Natural killer cell (primary cell): ENCODE measurements at regions not wholly inside any gene's neighbourhood (a gene's known extent, or its start where the extent isn't known, plus 50 kb on each side); places are given as distances from the start of the nearest gene placed in this dataset.
"Not testable (repeated sequence)": the region's sequence is repeated elsewhere in the genome, so short reads cannot be mapped to it uniquely, and the experiment has no call there.

Experiments
- ATAC-seq, 3 donors: fragments of 150-1000 bp in 2 of 3; fragments of 200-7000 bp in 1 of 3; cut with Tn5 transposase; 1 replicate in 1 of 3; 2 replicates in 2 of 3; pipeline ENCODE4 v1.10.0; 2021; ENCODE audit warnings: mild to moderate bottlenecking in 2 of 3, moderate library complexity in 2 of 3
- DNase-seq, 2 donors: peaks; one replicate each; pipeline versions ENCODE4 v3.0.0 to v3.0.0-alpha.2; 2013 to 2021; ENCODE audit warnings: mixed read lengths in 1 of 2
- H3K27ac ChIP-seq: one replicate; pipeline ENCODE4 v1.5.1; 2013; ENCODE audit warnings: mild to moderate bottlenecking, low read length
- H3K27me3 ChIP-seq: one replicate; pipeline ENCODE4 v1.6.1; 2013; ENCODE audit warnings: low read length; ENCODE audit not compliant: control insufficient read depth, insufficient read depth
- H3K36me3 ChIP-seq: one replicate; pipeline ENCODE4 v1.6.1; 2013; ENCODE audit warnings: low read length; ENCODE audit not compliant: control insufficient read depth, insufficient read depth
- H3K4me1 ChIP-seq: one replicate; pipeline ENCODE4 v1.6.1; 2013; ENCODE audit warnings: low read length; ENCODE audit not compliant: control insufficient read depth, insufficient read depth
- H3K4me3 ChIP-seq: one replicate; pipeline ENCODE4 v1.5.1; 2013; ENCODE audit warnings: low read length
- H3K9me3 ChIP-seq: one replicate; pipeline ENCODE4 v1.6.1; 2013; ENCODE audit warnings: low read length; ENCODE audit not compliant: control insufficient read depth, insufficient read depth
- H3K27ac Mint-ChIP-seq, 2 donors: one replicate each; pipeline ENCODE4 v1.8.0; 2022; ENCODE audit warnings: mild to moderate bottlenecking in 2 of 2, mixed read lengths in 2 of 2, moderate library complexity in 1 of 2
- H3K27me3 Mint-ChIP-seq, 2 donors: one replicate each; pipeline ENCODE4 v1.8.0; 2022; ENCODE audit warnings: low read depth in 2 of 2, mixed read lengths in 2 of 2
- H3K36me3 Mint-ChIP-seq: one replicate; pipeline ENCODE4 v1.8.0; 2022; ENCODE audit warnings: mixed read lengths
- H3K4me1 Mint-ChIP-seq, 2 donors: one replicate each; pipeline ENCODE4 v1.8.0; 2022; ENCODE audit warnings: mixed read lengths in 2 of 2
- H3K4me3 Mint-ChIP-seq: one replicate; pipeline ENCODE4 v1.8.0; 2022; ENCODE audit warnings: mild to moderate bottlenecking, moderate library complexity, mixed read lengths
- H3K9me3 Mint-ChIP-seq, 2 donors: one replicate each; pipeline ENCODE4 v1.8.0; 2022; ENCODE audit warnings: mixed read lengths in 2 of 2
- WGBS: methylation state at CpG from one replicate; pipeline ENCODE4 v1.1.7; 2013; ENCODE audit warnings: missing lambda C conversion rate; ENCODE audit not compliant: insufficient coverage; 5-methylcytosine and 5-hydroxymethylcytosine counted together
- intact Hi-C: fragments of 100-400 bp; cut with micrococcal nuclease; formaldehyde crosslinking; loops from one replicate; pipeline ENCODE4 v1.14.2; 2022
- TF ChIP-seq, protein P1 (sequence below): fragments of 200-600 bp; IDR thresholded peaks from one replicate; pipeline ENCODE4 v1.8.0; 2022; ENCODE audit warnings: antibody characterized with exemption

DNA sequence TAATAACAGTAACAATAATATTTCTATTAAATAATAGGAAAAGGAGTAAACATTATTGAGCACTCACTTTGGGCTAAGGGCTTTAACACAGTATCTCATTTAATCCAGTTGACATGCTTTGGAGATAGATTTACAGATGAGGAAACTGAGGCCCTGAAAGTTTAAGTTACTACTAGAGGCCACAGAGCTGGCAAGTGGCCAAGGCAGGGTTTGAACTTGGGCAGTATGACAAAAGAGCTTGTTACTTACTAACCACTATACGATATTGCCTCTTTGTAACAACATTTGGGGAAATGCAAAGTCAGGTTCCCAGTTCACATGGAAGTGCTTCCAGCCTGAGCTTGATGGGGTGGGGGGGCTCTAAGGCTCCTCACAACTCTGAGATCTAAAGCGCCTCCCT is 149.1 kb upstream of the LMCD1 start:
- intact Hi-C loops: no loop called here
- Mint-ChIP-seq H3K36me3 (peaks cover under 1% of the 10 kb centered on the region), H3K9me3 (no peaks in the 10 kb centered on the region), H3K4me3 (no peak overlapping the region), H3K27me3 (no peaks in the 10 kb centered on the region), H3K4me1 (peaks cover 51 to 60% of the 10 kb centered on the region in 2 donors), H3K27ac (peak overlapping the region; percentile 83 to 99)
- Histone ChIP-seq H3K27ac (no peak overlapping the region), H3K27me3 (no peaks in the 10 kb centered on the region), H3K4me1 (peaks cover 28% of the 10 kb centered on the region), H3K4me3 (no peak overlapping the region), H3K36me3 (no peaks in the 10 kb centered on the region), H3K9me3 (peaks cover under 1% of the 10 kb centered on the region)
- 62% methylated on average over 1 of the region's 2 CpGs for WGBS
- TF ChIP-seq, protein P1, sequence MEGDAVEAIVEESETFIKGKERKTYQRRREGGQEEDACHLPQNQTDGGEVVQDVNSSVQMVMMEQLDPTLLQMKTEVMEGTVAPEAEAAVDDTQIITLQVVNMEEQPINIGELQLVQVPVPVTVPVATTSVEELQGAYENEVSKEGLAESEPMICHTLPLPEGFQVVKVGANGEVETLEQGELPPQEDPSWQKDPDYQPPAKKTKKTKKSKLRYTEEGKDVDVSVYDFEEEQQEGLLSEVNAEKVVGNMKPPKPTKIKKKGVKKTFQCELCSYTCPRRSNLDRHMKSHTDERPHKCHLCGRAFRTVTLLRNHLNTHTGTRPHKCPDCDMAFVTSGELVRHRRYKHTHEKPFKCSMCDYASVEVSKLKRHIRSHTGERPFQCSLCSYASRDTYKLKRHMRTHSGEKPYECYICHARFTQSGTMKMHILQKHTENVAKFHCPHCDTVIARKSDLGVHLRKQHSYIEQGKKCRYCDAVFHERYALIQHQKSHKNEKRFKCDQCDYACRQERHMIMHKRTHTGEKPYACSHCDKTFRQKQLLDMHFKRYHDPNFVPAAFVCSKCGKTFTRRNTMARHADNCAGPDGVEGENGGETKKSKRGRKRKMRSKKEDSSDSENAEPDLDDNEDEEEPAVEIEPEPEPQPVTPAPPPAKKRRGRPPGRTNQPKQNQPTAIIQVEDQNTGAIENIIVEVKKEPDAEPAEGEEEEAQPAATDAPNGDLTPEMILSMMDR: no peak
- DNase-seq (no peak), ATAC-seq (no peak)

DNA sequence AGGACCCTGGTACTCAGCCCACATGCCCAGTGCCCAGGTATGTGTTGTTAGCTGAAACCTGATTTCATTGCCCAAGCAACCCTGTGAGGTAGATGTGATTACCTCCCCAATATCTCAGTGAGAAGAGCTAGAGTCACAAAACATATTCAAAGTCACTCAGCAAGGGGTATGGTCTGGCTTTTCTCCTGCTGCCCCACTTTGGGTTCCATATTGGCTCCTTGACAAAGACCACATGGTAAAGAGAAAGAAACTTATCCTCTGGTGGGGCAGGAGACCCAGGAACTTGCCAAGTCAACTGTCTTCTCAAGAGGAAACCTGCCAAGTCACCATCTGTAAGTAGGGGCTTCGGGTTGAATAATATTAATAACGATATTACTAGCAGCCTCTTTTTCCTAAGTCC is 148.3 kb upstream of the LMCD1 start:
- ATAC-seq (no peak), DNase-seq (no peak)
- 80% methylated on average over 1 of the region's 2 CpGs for WGBS
- Mint-ChIP-seq H3K4me1 (peaks cover 60 to 69% of the 10 kb centered on the region in 2 donors), H3K27me3 (no peaks in the 10 kb centered on the region), H3K4me3 (no peak overlapping the region), H3K27ac (peak overlapping the region; percentile 83 to 99), H3K9me3 (peaks cover 3 to 4% of the 10 kb centered on the region in 2 donors), H3K36me3 (peaks cover 8% of the 10 kb centered on the region)
- H3K27me3 ChIP-seq: no peaks in the 10 kb centered on the region
- no peak overlapping the region for H3K27ac ChIP-seq
- H3K4me3 ChIP-seq: no peak overlapping the region
- H3K36me3 ChIP-seq: no peaks in the 10 kb centered on the region
- peaks cover 36% of the 10 kb centered on the region for H3K4me1 ChIP-seq
- peaks cover 8% of the 10 kb centered on the region for H3K9me3 ChIP-seq
- intact Hi-C loops: no loop called here
- TF ChIP-seq, protein P1: no peak

DNA sequence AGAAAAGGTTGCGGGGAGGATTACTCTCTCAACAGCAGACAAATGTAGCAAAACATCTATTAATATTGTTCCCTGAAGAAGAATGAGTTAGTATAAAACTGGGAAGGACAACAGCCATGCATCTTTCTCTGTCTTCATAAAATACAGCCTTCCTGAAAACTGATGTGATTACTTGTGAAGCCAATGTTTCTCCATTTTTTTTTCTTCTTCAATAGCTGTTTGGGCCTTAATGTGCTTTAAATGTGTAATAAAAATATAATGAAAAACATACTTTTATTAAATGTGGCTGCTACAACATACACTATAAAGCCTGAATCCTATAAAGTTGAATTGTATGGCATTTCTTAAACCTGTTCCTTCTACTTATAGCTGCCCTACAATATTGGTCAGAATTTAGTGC is 146.3 kb upstream of the LMCD1 start:
- Mint-ChIP-seq H3K36me3 (peaks cover 21% of the 10 kb centered on the region), H3K27me3 (no peaks in the 10 kb centered on the region), H3K27ac (peak overlapping the region; percentile 99), H3K9me3 (peaks cover 3 to 4% of the 10 kb centered on the region in 2 donors), H3K4me1 (peaks cover 73 to 79% of the 10 kb centered on the region in 2 donors), H3K4me3 (peak overlapping the region; percentile 77)
- H3K27ac ChIP-seq: peak overlapping the region; percentile 95
- H3K4me1 ChIP-seq: peaks cover 36% of the 10 kb centered on the region
- TF ChIP-seq, protein P1: no peak
- peaks cover 8% of the 10 kb centered on the region for H3K9me3 ChIP-seq
- WGBS: no CpG with 5 or more reads among the region's 1 CpG
- no peaks in the 10 kb centered on the region for H3K27me3 ChIP-seq
- ATAC-seq: no peak
- no peak overlapping the region for H3K4me3 ChIP-seq
- intact Hi-C loops: no loop called here
- no peaks in the 10 kb centered on the region for H3K36me3 ChIP-seq
- DNase-seq: no peak

DNA sequence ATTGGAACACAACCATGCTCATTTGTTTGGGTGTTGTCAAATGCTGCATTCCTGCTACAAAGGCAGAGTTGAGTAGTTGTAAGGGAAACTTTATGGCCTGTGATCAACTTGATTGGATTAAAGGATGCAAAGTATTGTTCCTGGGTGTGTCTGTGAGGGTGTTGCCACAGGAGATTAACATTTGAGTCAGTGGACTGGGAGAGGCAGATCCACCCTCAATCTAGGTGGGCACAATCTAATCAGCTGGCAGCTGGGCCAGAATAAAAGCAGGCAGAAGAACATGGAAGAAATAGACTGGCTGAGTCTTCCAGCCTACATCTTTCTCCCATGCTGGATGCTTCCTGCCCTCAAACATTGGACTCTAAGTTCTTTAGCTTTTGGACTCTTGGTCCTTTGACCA is 145.6 kb upstream of the LMCD1 start:
- DNase-seq, H3K9me3 ChIP-seq, H3K27me3 Mint-ChIP-seq, H3K9me3 Mint-ChIP-seq, H3K36me3 ChIP-seq, intact Hi-C loops, ATAC-seq, H3K4me3 ChIP-seq, H3K27me3 ChIP-seq: not testable (repeated sequence)
- peak overlapping the region; percentile 99 for H3K27ac Mint-ChIP-seq
- H3K4me1 Mint-ChIP-seq: peaks cover 80% of the 10 kb centered on the region in 2 donors
- Histone ChIP-seq H3K27ac (peak overlapping the region; percentile 95), H3K4me1 (peaks cover 36% of the 10 kb centered on the region)
- peaks cover 21% of the 10 kb centered on the region for H3K36me3 Mint-ChIP-seq
- peak overlapping the region; percentile 77 for H3K4me3 Mint-ChIP-seq
